ENCODE measurements at regions not wholly inside any gene's neighbourhood (a gene's known extent, or its start where the extent isn't known, plus 50 kb on each side); places are given as distances from the start of the nearest gene placed in this dataset.

GRCh38 chr10:130773941-130774340, 537.6 kb downstream of the TCERG1L start:
- DNase-seq (ENCODE audit: unreplicated experiment): no peak
- Mint-ChIP-seq H3K27ac (ENCODE audit: low read depth, unreplicated experiment) (no peak overlapping the region), H3K4me3 (ENCODE audit: unreplicated experiment) (no peak overlapping the region), H3K4me1 (ENCODE audit: insufficient read depth, unreplicated experiment) (no peaks in the 10 kb centered on the region), H3K36me3 (ENCODE audit: insufficient read depth, unreplicated experiment) (no peaks in the 10 kb centered on the region), H3K27me3 (ENCODE audit: insufficient read depth, unreplicated experiment) (no peaks in the 10 kb centered on the region), H3K9me3 (ENCODE audit: unreplicated experiment) (peaks cover 20% of the 10 kb centered on the region)
- ChIA-PET CTCF (interaction anchor here (0.5 kb wide), 1 partner anchor 157 kb away, joined by 3 read pairs; no protein-coding TSS in a partner anchor), POLR2A (no interaction called here)
- no TSS peak for BruUV-seq (replicated peaks)
- intact Hi-C loops (cut with micrococcal nuclease): no loop called here
- TF ChIP-seq CTCF (IDR thresholded peaks at IDR 0.05; ENCODE audit: unreplicated experiment): no peak

GRCh38 chr10:130774871-130775270, 536.6 kb downstream of the TCERG1L start:
- no TSS peak for BruUV-seq (replicated peaks)
- no peaks in the 10 kb centered on the region for H3K36me3 Mint-ChIP-seq (ENCODE audit: insufficient read depth, unreplicated experiment)
- H3K27me3 Mint-ChIP-seq (ENCODE audit: insufficient read depth, unreplicated experiment): no peaks in the 10 kb centered on the region
- CTCF ChIA-PET: no interaction called here
- H3K9me3 Mint-ChIP-seq (ENCODE audit: unreplicated experiment): peaks cover 18% of the 10 kb centered on the region
- POLR2A ChIA-PET: no interaction called here
- TF ChIP-seq CTCF (IDR thresholded peaks at IDR 0.05; ENCODE audit: unreplicated experiment): no peak
- no peaks in the 10 kb centered on the region for H3K4me1 Mint-ChIP-seq (ENCODE audit: insufficient read depth, unreplicated experiment)
- H3K4me3 Mint-ChIP-seq (ENCODE audit: unreplicated experiment): no peak overlapping the region
- DNase-seq (ENCODE audit: unreplicated experiment): no peak
- no peak overlapping the region for H3K27ac Mint-ChIP-seq (ENCODE audit: low read depth, unreplicated experiment)
- intact Hi-C loops (cut with micrococcal nuclease): no loop called here

GRCh38 chr10:130775311-130775710, 536.2 kb downstream of the TCERG1L start:
- Mint-ChIP-seq H3K27me3 (ENCODE audit: insufficient read depth, unreplicated experiment) (no peaks in the 10 kb centered on the region), H3K4me3 (ENCODE audit: unreplicated experiment) (no peak overlapping the region), H3K4me1 (ENCODE audit: insufficient read depth, unreplicated experiment) (no peaks in the 10 kb centered on the region), H3K9me3 (ENCODE audit: unreplicated experiment) (peaks cover 14% of the 10 kb centered on the region), H3K36me3 (ENCODE audit: insufficient read depth, unreplicated experiment) (no peaks in the 10 kb centered on the region), H3K27ac (ENCODE audit: low read depth, unreplicated experiment) (no peak overlapping the region)
- intact Hi-C loops (cut with micrococcal nuclease): no loop called here
- no TSS peak for BruUV-seq (replicated peaks)
- DNase-seq (ENCODE audit: unreplicated experiment): no peak
- POLR2A ChIA-PET: no interaction called here
- no peak for TF ChIP-seq CTCF (IDR thresholded peaks at IDR 0.05; ENCODE audit: unreplicated experiment)
- CTCF ChIA-PET: no interaction called here

- H3K27me3 Mint-ChIP-seq (ENCODE audit: insufficient read depth, unreplicated experiment): no peaks in the 10 kb centered on the region
- peaks cover 21% of the 10 kb centered on the region for H3K9me3 Mint-ChIP-seq (ENCODE audit: unreplicated experiment)
- H3K27ac Mint-ChIP-seq (ENCODE audit: low read depth, unreplicated experiment): no peak overlapping the region
- CTCF ChIA-PET: no interaction called here
- DNase-seq (ENCODE audit: unreplicated experiment): no peak
- intact Hi-C loops (cut with micrococcal nuclease): no loop called here
- H3K4me1 Mint-ChIP-seq (ENCODE audit: insufficient read depth, unreplicated experiment): no peaks in the 10 kb centered on the region
- POLR2A ChIA-PET: no interaction called here
- BruUV-seq (replicated peaks): no TSS peak
- H3K36me3 Mint-ChIP-seq (ENCODE audit: insufficient read depth, unreplicated experiment): no peaks in the 10 kb centered on the region
- no peak for TF ChIP-seq CTCF (IDR thresholded peaks at IDR 0.05; ENCODE audit: unreplicated experiment)
- H3K4me3 Mint-ChIP-seq (ENCODE audit: unreplicated experiment): no peak overlapping the region
Measured at GRCh38 chr10:130776724-130777123, 534.8 kb downstream of the TCERG1L start.

Measured in MCF 10A (cell line).